ENCODE measurements at regions not wholly inside any gene's neighbourhood (a gene's known extent, or its start where the extent isn't known, plus 50 kb on each side); places are given as distances from the start of the nearest gene placed in this dataset.
"Not testable (repeated sequence)": the region's sequence is repeated elsewhere in the genome, so short reads cannot be mapped to it uniquely, and the experiment has no call there.

DNA sequence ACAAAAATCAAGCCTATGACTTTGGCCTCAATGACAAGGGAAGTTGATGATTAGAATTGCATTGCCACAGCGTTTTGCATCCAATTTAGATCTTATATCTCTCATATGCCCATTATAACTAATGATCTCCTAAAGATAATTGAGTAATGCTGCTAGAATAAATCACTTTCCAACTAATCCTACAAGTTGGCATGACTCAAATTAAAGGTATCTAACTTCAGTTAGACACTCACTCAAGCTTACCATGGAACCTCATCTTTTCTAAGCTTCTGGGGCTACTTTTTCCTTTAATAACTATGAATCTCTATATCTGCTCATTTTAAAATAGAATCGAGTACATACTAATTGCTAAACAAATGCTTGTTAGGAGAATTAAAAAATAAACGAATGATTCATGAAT is 427.8 kb downstream of the BTG1 start:
- no peak for DNase-seq

- DNase-seq = not testable (repeated sequence)
These were observed 433.7 kb downstream of the BTG1 start for GRCh38 chr12:91711925-91712324.

- no peak for DNase-seq
These were observed 439.2 kb downstream of the BTG1 start for GRCh38 chr12:91706466-91706865.

GRCh38 chr12:91704446-91704845 is 441.2 kb downstream of the BTG1 start:
- no peak for DNase-seq

- no peak for DNase-seq
These were observed 442.0 kb downstream of the BTG1 start for GRCh38 chr12:91703491-91704283.

GRCh38 chr12:91702843-91703425 is 442.7 kb downstream of the BTG1 start:
- no peak for DNase-seq

DNA sequence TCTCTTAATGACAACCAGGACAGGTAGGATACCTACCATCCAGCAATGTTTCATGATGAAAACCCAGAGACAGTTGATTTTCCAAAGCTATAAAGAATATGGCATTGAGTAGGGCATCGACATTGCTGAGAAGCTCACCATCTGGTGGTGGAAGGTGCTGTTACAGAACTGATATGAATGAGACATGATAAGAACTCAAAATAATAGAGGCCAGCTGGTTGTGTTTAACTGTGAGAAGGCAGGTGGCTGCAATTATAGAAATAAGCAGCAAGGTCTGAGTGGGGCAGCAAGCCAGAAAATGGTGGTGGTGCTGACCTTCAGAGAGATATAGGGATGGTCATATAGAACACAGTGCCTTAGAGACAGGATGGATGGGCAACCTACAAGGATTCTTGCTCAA is 449.7 kb downstream of the BTG1 start:
- no peak for DNase-seq

GRCh38 chr12:91695406-91695805 is 450.2 kb downstream of the BTG1 start:
- DNase-seq = not testable (repeated sequence)

DNA sequence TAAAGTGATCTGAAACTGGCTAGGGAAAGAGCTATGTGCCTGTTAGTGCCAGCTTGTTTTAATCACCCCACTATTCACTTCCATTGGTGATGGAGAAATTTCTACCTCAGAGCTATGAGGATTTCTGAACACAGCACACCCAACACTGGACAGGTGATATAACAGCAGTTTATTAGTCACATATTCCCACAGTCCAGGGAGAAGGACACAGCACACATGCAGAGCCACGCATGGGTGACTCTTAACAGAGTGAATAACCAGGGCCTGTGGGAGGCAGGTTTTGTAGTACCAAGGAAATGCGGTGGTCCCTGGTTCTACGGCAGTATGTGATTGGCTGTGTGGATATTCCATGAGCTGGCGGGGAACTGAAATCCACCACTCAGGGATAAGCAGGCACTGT is 455.1 kb downstream of the BTG1 start:
- DNase-seq = no peak

- DNase-seq = no peak
These were observed 458.3 kb downstream of the BTG1 start for GRCh38 chr12:91687052-91688017.

DNA sequence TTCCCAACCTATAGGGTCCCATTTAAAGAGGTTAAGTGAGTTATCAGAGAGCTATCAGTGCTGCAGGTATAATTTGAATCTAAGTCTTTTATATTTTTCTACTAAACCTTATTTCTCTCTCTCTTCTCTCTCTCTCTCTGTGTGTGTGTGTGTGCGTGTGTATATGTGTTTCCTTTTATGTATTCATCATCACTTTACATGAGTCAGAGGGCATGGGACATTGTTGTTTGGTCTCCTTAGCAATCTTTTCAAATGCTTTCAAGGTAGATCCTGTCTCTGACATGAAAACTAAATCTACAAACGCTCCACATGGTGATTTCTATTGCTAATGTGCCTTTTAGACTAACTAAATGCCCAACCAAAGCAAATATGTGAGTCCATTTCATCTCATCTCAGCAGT is 459.7 kb downstream of the BTG1 start:
- no peak for DNase-seq

- no peak for DNase-seq
These were observed 463.9 kb downstream of the BTG1 start for GRCh38 chr12:91681751-91682150.

DNA sequence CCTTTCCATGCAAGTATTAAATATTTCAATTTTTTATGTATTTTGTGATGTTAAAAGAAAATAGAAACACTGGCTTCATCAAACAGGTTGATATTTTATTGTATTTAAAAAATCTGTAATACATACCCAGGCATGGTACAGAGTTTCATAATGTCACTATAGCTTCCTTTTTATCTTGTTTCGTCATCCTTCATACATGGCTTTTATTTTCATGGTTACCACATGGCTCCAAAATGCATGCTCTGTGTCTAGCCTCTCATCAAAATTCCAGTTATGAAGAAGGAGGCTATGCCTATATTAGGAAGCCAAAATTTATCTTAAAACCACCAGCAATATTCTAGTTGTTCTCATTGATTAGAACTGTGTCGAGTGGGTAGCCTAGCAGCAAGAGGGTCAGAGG is 464.8 kb downstream of the BTG1 start:
- DNase-seq = no peak

DNA sequence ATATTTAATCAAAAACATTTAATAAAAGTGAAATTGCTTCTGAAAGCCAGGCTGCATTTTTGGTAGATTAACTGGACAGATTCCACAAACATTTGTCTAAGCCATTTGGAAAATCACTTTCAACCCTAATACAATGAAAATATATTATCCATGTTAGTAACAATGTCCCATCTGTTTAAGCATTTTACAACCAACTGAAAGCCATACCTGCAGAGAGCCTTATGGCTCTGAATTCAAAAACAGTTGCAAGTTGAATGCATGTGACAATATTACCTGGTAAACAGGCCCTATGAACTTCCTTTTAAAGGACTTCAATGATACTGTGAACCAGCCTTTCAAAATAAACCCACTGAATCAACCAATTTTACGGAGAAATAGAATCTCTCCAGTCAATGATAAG is 468.1 kb downstream of the BTG1 start:
- no peak for DNase-seq

- DNase-seq = no peak
These were observed 470.2 kb downstream of the BTG1 start for GRCh38 chr12:91675401-91675800.

DNA sequence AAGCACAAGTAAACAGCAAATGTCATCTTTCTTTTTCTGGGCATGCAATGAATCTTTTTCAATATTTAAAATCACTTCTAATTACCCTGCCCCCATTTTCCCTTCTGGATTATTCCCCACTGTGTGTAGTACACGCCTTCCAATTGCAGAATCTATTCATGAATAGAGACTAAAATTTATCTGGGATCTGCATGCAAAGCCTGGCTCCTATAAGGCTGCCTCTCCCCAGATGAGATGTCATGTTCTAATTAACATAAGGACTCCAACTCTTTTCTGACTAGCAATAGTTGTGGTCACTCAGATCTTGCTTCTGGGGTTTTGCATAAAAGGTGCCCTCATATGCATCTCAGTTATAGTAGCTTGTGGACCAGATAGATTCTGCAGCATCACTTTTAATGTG is 473.5 kb downstream of the BTG1 start:
- no peak for DNase-seq

DNA sequence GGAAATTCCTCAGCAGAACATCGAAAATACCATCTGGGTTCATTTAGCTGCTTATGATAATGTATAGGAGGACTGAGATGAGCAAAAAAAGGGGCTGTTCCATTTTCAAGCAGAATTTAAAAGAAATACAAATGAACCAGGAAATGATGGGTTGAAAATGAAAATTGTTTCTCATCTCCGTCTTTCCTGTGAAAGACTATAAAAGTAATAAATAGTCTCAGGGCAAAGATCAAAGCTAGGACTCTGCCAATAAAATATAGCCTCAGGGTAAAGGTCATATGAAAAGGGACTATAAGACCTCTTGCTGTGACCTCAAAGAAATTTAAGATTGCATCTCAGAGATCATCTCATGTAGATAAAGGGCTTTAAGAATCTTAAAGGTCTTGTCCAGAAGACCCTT is 478.0 kb downstream of the BTG1 start:
- no peak for DNase-seq

DNA sequence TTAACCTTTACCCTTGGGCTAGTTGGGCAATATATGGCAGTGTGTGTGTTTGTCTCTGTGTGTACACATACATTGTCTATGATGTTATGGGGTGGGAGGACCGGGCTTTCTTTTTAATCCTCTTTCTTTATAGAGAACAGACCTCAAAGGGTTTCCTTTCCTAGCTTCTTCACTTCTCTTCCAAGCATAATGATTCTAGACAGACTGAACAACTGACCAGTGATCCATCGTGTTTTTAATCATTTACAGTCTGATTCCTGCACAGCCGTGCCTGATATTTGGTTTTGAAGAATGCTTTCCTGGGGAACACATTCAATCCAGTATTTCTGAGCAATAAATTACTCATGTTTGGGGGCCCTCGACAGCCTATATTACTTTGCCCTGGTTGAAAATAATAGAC is 481.1 kb upstream of the DCN start:
- DNase-seq = no peak

DNA sequence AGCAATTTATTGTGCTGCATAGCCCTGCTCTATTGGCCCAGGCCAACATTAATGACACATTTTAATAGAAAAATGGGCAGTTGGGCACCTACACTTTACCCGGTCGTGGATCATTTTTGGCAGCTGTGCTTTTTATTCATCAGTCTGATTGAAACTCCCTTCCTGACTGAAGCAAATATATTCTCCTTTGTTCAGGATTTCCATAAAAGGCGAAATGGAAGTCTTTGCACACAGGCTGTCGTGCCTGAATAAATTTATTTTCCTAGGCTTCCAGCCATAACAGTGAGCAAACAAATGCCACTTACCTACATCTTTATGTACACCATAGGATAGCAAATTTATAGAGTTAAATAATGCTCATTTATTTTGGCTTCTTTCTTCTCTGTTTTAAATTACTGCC is 480.7 kb upstream of the DCN start:
- no peak for DNase-seq

GRCh38 chr12:91662021-91662420 is 479.4 kb upstream of the DCN start:
- no peak for DNase-seq

GRCh38 chr12:91657032-91657431 is 474.4 kb upstream of the DCN start:
- no peak for DNase-seq

DNA sequence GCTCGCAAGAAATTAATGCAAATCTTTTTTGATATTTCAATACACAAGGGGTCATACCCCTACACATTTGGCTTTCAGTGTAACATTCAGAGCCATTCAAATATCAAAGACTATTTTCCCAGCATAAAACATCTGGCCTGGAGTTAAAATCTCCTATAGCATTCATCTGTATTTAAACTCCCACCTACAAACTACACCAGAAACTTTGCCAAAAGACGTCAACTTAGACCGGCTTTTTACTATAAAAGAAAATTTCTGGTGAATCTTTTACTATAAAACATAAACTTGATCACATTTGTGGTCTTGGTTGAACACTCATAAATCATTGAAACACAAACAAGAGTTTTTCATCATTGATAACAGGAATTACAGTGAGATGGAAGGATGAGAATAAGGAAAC is 473.3 kb upstream of the DCN start:
- DNase-seq = no peak

- DNase-seq = no peak
These were observed 471.5 kb upstream of the DCN start for GRCh38 chr12:91654087-91654486.

DNA sequence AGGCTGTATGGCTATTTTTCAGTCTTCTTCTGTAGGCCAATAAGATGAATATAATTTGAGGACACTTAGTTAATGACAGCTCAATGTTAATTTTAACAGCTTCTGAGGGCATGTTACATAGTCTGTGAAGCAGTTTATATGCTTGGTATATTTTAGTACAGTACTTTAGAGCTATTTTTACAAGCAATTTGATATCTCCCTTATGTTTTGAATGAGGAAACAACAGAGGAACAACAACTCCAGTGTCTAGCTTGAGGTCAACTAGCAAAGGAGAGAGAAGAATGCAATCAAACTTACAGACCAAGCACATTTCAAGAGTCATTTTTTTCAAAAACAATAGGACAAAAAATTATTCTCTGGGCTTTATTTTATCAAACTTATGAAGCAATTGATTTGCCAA is 469.1 kb upstream of the DCN start:
- DNase-seq = no peak

Measured in activated T-cell treated with anti-CD3 and anti-CD28 coated beads, Interleukin-2, amount 50 U/mL, for 1 hour (primary cell).